ENCODE measurements at regions not wholly inside any gene's neighbourhood (a gene's known extent, or its start where the extent isn't known, plus 50 kb on each side); places are given as distances from the start of the nearest gene placed in this dataset.

GRCh38 chrX:45830343-45830742 lies 629.7 kb upstream of the DIPK2B start:
- TF ChIP-seq CTCF (IDR thresholded peaks at IDR 0.05): no peak
- TF ChIP-seq POLR2A (IDR thresholded peaks at IDR 0.05): no peak
- TF ChIP-seq EP300 (IDR thresholded peaks at IDR 0.05): no peak
